GM18498 (cell line): ENCODE measurements at regions not wholly inside any gene's neighbourhood (a gene's known extent, or its start where the extent isn't known, plus 50 kb on each side); places are given as distances from the start of the nearest gene placed in this dataset.

Experiments used
- ATAC-seq: cut with Tn5 transposase; IDR thresholded peaks from one replicate; pipeline ENCODE4 v1.9.1; 2021; ENCODE audit warnings: mild to moderate bottlenecking, moderate library complexity; ENCODE audit not compliant: unreplicated experiment

DNA sequence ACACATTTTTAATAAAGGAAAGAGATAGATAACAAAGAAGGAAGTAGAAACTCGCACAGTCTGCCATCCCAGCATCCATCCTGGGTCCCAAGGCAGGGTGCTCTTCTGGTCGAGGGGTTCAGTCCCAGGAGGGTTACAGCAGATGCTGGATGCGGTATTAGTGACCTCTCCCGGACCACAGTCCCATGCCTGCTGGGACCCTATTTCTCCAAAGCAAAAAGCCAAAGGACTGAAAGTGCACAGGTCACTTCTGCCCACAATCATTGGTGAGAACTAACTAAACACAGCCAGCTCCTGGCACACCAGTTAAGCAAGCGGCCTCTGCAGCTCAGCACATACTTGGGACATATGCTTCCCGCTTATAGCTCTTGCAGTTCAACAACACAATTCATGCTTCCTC lies 96.1 kb upstream of the HABP2 start:
- no peak for ATAC-seq

DNA sequence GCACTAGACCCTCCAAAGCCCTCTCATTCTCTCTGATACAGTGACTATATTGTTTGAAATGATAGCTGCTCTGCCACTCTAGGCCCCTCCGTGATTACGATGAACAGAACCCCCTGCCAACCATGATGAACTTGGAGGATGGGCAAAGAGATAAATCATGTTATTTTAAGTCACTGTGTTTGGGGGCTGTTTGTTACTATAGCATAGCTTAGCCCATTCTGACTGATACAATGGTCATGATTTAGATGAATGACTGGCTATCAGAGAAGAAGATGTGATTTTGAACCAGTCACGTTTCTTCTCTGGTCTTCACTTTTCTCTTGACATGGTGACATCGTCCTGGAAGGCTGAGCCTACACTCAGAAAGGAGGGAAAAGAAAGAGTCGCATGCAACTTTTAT lies 95.4 kb upstream of the HABP2 start:
- no peak for ATAC-seq

DNA sequence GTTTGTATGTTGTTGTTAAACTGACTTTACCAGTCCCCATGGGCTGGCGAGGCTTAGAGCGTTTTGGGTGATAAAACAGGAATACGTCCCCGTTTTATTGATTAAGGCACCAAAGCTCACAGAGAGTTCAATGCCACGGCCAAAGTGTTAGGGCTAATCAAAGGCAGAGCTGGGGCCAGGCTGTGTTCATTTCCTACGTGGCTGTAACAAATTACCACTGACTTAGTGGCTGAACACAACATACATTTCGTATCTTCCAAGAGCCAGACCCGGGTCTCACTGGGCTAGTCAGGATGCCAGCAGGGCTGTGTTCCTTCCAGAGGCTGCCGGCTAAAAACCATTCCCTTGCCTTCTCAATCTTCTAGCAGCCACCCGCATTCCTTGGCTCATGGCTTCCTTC lies 94.4 kb upstream of the HABP2 start:
- ATAC-seq: no peak

DNA sequence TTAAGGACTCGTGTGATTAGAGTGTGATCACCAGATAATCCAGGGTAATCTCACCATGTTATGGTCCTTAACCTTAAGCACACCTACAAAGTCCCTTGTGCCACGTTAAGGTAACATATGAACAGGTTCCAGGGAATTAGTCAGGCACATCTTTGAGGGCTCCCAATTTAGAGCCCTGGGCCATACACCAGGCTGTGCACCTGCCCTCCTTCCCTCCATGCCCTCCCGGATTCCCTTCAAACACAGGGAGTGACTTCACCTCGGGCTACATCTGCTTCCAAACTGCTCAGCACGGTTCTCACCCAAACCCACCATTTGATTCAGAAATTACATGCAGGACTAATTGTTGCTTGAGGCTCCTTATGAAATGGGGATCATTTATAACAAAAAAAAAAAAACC lies 93.9 kb upstream of the HABP2 start:
- ATAC-seq: no peak

DNA sequence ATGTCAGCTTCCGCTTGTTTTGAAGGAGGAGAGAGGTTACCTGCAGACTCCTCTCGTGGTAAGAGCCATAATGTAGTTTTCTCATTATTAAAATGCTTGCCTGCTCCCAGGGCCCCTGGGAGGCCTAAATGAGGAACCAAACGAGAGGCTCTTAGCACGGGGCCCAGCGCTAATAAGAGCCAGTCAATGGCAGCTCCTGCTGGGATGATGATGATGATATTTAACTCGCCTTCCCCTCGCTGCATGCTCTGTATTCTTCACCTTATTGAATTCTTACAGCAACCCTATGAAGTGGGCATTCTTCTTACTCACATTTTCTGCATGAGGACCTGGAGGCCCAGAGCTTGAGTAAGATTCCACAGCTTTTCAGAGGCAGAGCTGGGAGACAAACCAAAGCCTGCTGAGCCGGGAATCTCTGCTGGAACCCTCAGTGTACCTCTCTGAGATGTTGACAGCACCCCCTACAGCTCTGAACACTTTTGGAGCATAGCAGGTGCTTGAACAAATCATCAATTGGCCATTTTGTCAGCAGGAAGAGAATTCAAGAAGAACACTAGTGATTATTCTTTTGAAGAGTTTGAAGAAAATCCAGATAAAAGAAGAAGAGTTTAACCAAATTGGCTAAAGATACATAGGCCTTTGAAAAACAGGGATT lies 93.1 kb upstream of the HABP2 start:
- no peak for ATAC-seq

DNA sequence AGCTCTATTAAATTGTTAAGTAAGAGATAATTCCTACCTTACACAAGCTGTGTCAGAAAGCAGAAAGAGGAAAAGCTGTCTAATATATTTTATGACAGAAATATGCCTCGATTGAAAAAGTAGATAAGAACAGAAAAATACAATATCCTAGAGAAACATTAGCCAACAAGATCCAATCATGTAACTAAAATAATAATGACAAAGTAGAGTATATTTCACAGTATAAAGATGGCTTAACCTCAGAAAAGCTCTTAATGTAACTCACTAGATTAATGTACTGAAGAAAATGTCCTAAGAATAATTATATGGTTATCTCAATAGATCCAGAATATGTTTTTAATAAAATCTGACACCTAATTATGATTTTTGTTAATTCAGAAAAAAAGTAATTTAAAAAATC lies 89.8 kb upstream of the HABP2 start:
- ATAC-seq: no peak

DNA sequence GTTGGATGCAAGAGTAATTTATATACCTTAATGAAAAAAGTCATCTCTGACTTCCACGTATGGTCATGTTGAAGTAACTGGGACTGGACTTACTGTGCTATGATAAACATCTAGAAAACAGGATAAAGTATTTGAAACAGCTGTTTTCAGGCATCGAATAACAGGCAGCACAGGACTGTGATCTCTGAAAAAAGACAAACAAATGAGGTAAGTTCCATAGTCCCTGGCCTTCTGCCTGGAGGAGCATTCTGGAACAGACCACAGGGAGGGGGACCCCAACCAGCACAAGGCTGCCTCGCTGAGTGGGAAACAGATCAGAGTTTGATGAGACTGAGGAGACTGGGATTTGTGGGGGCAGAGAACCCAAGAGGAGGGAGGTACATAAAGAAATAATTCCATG lies 89.1 kb upstream of the HABP2 start:
- no peak for ATAC-seq

DNA sequence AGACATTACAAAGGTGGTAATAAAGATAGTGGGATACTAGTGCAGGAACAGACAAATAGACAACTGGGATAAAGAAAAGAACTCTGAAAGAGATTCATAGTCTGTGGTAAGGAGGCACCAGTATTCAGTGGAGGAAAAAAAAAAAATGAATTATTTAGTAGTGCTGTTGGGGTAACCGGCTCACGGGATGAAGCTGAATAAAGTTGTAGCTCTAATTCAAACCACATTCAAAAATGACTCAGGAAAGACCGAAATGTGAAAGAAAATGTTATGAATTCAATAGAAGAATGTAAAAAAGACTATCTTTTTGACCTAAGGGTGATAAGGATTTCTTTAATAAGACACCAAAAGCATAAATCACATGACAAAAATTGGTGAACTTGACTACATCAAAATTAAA lies 83.1 kb upstream of the HABP2 start:
- ATAC-seq: no peak

DNA sequence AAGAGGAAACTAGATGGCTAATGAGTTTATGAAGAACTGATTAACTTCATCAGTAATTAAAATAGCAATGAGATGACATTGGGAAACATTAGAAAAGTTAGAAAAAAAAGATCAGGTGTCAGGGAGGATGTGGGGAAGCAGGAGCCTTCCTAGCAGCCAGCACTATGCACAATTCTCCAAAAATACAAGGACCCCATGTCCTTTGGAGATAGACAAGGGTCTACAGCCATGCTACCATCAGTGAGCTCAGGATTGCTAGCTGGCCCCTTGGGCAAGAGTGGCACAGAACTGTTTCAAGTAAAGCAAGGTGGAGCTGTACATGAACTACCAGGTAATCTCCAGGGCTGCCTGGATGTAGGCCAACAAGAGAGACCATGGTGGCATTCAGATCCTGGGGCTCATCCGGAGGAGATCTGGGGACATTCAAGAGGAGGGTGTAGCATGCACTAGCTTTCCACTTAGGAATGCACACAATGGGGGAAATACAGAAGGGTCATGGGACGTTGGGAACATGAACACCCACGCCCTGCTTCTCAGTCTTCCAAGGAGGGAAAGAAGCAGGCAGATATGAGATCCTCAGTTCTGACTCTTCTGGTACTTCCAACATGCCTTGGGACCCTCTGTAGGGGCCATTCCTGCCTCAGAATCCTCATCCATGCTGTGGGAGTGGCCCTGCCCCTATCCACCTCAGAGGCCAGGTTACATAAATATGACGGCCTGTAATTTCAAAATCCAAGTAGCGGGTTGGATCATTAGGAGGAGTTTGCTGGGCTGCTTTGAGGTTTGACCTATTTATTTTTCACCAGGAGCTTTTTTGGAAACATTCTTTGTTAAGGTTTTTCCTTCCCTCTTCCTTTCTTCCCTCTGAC lies 82.2 kb upstream of the HABP2 start:
- ATAC-seq: no peak

DNA sequence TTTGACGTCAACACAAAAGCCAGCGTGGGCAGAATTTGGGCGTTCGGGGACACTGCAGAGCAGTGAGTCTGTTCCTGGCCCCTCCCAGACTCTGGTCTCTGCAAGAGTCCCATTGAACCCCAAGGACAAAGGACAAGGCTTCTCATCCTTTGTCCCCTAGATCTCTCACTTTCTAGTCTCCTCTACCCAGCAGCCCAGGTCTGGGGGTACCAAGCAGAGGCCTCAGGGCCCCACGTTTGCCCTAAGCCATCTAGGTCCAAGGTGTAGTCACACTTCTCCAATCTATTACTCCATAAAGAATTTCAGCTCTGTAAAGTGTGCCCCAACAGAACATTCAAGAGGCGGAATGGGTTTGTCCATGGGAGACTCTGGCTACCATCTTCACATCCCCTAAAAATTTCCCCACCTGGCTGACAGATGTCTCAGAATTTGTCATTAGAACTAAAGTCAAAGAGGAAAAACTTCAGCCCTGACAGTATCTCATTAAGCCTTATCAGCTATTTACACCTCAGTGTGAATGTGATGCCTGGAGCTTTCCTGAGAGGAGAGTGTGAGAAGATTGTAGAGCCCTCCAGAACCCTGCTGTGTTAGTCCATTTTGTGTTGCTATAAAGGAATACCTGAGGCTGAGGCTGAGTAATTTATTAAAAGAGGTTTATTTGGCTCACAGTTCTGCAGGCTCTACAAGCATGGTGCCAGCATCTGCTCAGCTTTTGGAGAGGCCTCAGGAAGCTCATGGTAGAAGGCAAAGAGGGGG lies 81.4 kb upstream of the HABP2 start:
- ATAC-seq: no peak

DNA sequence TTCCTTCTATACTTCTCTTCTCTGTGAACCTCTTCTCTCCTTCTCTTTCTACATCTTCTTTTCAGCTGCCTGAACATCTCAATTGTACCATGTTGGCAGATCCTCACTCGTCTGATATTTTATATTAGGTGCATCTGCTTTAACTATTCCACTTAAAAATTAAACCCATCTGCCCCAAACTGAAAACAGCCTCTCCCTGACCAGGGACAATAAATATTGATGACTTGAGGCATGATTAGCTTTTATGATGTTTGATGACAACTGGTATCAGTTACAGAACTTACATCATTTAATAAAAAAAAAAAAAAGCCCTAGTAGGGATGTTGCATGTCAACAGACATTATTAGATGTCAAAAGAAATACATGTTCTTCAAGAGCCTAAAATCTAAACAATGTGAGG lies 79.8 kb upstream of the HABP2 start:
- no peak for ATAC-seq

DNA sequence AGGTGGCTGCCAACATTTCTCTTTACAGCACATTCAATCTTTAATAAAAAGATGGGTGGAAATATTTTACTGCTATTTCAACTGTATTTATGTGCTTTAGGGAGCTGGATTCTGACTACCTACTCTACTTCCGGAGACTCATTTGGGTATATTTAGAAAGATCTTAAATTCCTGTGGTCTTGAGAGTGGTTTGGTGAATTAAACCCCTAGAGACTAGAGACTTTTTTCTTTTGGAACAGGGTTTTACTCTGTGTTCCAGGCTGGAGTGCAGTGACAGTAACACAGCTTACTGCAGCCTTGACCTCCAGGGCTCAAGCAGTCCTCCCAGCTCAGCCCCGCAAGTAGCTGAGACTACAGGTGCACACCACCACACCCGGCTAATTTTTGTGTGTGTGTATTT lies 79.0 kb upstream of the HABP2 start:
- no peak for ATAC-seq

DNA sequence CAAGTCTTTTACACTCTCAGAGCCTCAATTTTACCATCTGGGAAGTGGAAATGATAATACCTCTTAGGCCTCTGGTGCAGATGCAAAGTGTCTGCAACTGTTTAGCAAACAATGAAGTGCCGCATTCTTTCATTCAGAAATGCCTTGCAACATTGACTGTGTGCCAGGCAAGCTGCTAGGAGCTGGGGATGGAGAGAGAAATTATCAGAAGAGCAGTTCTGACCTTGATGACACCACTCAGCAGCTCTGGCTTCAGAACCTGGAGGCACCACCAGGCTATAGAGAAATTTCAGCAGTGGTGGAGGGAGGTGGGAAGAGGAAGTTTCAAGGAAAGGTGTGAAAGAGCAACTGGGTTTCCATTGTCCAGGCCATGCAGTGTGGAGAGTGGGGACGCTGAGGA lies 78.1 kb upstream of the HABP2 start:
- ATAC-seq: no peak

DNA sequence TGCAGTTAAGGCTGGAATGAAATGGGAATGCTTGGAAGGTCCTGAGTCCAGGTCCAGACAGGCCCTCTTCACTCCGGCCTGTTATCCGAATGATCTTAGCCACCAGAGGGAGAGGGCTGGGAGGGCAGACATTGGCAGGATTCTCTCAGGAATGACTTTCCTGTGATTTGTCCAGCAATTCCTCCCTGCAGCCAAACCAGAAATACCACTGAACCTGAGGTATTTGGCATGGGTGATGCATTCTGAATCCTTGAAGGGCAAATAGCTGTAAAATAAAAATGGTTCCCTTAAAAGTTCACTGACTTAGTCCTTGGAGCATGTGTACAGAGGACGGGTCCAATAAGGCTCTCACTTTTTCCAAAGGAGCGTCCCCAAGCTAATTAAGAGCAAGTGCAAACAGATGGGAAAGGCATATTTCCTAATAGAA lies 77.5 kb upstream of the HABP2 start:
- ATAC-seq: no peak

DNA sequence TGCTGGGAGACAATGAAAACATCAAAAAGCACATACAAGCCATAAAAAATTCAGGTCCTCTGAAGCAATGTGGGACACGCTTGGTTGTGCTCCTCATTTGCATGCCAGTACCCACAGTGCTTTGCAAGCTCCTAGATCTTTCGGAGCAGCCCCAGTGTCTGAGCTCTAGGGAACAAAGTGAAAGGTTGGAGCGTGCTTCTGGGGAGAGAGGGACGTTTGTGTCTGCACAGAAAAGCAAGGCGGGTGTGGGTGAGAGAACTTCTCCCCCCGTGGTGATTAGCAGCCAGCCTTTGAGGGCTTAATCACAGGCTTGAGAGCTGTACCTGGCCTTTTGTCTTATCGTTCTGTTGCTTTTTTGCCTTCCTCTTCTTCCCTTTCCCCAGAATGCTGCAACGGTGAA lies 76.7 kb upstream of the HABP2 start:
- ATAC-seq: no peak

DNA sequence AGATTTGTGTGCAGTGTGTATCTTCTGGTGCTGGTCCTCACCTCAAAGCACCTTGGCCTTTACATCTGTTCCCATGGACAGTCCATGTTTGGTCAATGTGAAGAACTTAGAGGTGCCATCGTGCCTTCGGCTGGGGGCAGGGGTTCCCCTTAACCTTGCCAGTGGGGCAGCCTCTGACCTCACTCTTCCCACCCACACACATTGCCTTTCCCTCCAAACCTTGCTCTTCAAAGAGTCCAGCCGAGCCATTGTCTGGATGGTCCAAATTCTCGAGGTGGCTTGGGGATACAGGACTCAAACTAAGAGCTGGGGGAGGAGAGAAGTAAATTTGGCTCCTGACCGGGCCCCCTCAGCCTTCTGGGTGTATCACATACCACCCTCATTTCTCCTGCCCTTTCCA lies 76.2 kb upstream of the HABP2 start:
- ATAC-seq: no peak

DNA sequence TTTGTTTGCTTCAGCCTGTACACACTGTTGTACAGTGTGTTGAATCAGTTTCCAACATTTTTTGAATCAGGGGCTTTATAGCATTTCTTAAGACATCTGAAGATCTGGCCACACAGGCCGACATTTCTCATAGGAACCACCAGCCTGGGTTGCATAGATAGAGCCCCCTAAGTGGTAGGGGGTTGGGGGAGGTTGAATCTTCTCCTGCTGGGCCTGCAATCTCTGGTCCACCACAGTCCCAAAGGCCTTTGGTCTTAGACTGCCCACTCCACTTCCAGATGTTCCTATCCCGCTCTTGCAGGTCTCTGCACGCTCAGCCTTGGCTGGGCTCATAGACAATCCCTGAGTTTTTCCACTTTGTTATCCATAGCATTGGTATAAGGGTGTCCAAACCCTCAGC lies 75.4 kb upstream of the HABP2 start:
- ATAC-seq: no peak

DNA sequence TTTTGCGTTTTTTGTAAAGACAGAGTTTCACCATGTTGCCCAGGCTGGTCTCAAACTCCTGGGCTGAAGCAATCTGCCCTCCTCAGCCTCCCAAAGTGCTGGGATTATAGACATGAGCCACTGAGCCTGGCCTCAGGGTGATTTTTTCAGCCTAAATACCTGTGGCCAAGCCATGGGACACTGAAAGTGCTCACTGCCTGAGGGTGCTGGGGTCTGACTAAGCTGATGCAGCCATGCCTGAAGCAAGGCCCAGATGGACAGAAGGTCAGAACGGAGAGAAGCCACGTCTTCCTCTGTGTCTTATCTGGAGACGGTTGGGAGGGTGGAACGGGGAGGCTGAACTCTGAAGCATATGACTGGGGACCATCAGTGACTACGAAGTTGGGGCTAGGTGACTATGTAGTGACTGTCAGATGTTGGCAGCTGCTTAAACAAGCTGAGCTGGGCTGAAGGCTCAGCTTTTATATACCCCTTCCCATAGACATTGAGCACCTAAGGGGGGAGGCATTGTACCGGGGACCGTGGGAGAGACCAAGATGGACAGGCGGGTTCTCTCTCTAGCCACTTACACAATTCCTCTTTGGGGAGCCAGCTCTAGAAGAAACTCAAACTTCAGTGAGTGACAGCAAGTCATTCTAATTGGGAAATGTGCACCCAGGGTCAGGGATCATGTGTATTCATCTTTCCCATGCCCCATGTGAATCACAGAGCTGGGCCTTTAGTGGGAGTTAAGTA lies 73.3 kb upstream of the HABP2 start:
- ATAC-seq: no peak

DNA sequence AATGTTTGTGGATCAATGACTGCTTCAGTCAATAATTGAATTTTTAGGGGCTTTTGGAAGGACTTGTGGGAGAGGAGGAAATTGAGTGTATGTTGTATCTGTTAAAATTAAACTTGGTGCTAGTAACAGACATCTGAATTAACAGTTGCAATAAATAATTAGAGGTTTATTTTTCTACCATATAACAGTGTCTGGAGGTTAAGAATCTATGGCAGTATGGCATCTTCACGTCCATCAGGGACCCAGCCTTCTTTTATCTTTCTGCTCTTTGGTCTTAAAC lies 72.8 kb upstream of the HABP2 start:
- no peak for ATAC-seq

DNA sequence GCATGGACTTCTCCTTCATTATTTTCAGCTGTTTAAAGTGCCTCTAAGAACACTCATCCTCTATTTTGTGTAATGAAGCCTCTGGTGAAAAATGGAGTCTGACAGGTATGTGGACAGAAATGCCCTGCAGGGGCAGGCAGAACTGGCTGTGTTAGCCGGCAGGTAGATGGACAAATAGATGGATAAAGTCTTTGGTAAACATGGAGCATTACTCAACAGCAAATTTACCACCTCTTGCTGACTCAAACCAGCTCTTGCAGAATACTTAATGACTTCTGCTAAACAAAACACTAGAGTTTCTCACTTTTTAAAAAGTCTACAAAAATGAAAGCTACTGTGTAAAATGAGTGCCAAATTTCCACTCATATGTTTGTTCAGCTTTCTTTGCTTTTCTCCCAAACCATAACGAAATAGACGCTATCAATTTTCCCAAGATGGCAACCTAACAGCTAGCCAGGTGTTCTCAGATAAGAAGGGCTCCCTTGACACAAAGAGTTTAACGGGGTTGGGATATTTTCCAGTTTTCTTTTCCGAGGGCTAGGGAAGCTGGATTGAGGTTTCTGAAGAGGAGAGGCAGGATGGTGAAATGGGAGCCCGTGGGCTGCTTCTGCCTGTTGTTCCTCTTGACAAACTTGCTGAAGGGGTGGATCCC lies 71.9 kb upstream of the HABP2 start:
- no peak for ATAC-seq

DNA sequence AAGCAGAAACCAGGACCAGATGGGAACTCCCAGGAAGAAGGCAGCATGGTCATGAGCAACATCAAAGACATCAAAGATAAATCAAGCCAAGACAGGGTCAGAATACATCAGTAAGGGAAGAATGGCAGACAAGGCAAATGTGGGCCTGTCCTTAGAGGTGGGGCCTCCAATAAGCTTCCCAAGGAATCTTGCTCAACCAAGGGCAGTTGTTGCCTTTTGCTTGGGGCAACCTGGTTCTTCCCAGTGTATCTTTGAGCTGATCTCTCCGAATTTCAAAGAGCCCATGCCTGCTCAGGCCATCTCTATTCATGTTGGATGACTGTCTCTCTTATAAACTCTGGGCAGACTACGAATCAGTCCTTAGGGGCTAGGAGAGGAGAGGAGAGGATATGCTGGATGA lies 68.4 kb upstream of the HABP2 start:
- no peak for ATAC-seq
